ENCODE measurements at regions not wholly inside any gene's neighbourhood (a gene's known extent, or its start where the extent isn't known, plus 50 kb on each side); places are given as distances from the start of the nearest gene placed in this dataset.

DNA sequence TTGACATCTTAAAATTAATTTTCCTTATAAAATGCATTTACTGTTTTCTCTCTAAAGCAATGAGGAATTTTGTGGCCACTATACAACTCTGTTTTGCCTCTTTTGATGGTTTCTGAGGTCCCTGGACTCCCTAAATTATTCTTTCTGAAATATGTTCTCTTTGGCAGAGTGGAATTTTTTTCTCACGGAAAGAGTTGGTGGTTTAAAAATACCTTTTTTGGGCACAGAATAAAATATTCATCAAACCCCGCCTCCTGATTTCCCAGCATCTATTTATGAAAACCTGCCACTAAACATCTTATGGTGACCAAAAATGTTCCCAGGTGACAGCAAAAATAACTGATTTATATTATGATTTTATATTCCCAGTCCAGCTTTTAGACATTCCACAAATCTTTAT, 165.3 kb upstream of the SYT6 start:
- peaks cover 0 to 4% (median 0%) of the 10 kb centered on the region in 7 donors for H3K27me3 ChIP-seq
- H3K9me3 ChIP-seq, result no peaks in the 10 kb centered on the region
- TF ChIP-seq, protein P1, sequence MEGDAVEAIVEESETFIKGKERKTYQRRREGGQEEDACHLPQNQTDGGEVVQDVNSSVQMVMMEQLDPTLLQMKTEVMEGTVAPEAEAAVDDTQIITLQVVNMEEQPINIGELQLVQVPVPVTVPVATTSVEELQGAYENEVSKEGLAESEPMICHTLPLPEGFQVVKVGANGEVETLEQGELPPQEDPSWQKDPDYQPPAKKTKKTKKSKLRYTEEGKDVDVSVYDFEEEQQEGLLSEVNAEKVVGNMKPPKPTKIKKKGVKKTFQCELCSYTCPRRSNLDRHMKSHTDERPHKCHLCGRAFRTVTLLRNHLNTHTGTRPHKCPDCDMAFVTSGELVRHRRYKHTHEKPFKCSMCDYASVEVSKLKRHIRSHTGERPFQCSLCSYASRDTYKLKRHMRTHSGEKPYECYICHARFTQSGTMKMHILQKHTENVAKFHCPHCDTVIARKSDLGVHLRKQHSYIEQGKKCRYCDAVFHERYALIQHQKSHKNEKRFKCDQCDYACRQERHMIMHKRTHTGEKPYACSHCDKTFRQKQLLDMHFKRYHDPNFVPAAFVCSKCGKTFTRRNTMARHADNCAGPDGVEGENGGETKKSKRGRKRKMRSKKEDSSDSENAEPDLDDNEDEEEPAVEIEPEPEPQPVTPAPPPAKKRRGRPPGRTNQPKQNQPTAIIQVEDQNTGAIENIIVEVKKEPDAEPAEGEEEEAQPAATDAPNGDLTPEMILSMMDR (IDR thresholded peaks at IDR 0.05), result no peak
- 84 to 89% methylated on average over 2 of the region's 2 CpGs for WGBS, 2 donors
- no peak overlapping the region for H3K4me3 ChIP-seq
- intact Hi-C loops (cut with DNase I), result no loop called here
- no peaks in the 10 kb centered on the region for H3K36me3 ChIP-seq
- DNase-seq (no peak), ATAC-seq (no peak)
- H3K4me1 ChIP-seq, result no peaks in the 10 kb centered on the region
- H3K27ac ChIP-seq, result no peak overlapping the region

GRCh38 chr1:114316204-114316603, 162.5 kb upstream of the SYT6 start:
- TF ChIP-seq, protein P1 (IDR thresholded peaks at IDR 0.05), result no peak
- ATAC-seq, result no peak
- Histone ChIP-seq H3K27ac (no peak overlapping the region), H3K36me3 (no peaks in the 10 kb centered on the region), H3K9me3 (no peaks in the 10 kb centered on the region), H3K27me3 (peaks cover 0 to 4% (median 0%) of the 10 kb centered on the region in 7 donors), H3K4me3 (no peak overlapping the region), H3K4me1 (peaks cover 0 to 1% (median 0%) of the 10 kb centered on the region in 9 donors)
- intact Hi-C loops (cut with DNase I), result no loop called here
- WGBS, 2 donors, result 85 to 87% methylated on average over 3 of the region's 3 CpGs
- DNase-seq, result no peak

DNA sequence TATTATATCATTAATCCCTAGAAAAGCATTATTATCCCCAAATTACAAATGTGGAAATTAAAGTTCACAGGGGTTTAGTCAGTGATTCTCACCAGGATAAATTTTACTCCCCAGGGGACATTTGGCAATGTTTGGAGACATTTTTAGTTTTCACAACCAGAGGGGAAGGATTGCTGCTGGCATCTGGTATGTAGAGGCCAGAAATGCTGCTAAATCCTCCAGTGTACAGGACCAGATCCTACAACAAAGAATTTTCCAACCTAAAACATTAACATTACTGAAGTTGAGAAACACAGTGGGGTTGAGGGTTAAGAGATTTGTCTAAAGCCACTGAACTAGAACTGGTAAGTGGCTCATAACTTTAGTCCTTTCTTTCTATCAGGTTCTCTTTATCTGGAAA, 162.0 kb upstream of the SYT6 start:
- intact Hi-C loops (cut with DNase I), result no loop called here
- Histone ChIP-seq H3K36me3 (no peaks in the 10 kb centered on the region), H3K27ac (no peak overlapping the region), H3K27me3 (peaks cover 0 to 4% (median 0%) of the 10 kb centered on the region in 7 donors), H3K4me3 (no peak overlapping the region), H3K9me3 (no peaks in the 10 kb centered on the region), H3K4me1 (peaks cover 0 to 7% (median 0%) of the 10 kb centered on the region in 9 donors)
- TF ChIP-seq, protein P1 (IDR thresholded peaks at IDR 0.05), result no peak
- no peak for DNase-seq
- ATAC-seq, result no peak

DNA sequence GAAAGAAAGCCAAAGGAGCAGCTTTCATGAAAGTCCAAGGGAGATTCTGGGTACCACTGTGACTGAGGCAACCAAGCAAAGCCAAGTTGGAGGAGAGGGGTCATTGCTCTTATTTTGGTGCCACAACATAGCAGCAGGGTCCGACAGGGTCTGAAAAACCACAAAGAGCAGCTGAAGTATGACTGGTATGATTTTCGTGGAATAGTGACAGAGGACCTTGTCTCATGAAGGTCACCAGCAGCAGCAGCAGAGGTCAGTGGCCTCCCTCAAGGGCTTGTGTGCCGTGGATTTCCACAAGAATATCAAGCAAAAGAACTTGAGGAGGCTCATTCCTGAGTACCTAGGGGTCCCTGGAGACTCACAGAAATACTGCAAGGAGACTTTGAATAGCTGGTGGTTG, 160.9 kb upstream of the SYT6 start:
- no peak for ATAC-seq
- TF ChIP-seq, protein P1 (IDR thresholded peaks at IDR 0.05), result no peak
- intact Hi-C loops (cut with DNase I), result no loop called here

More for the DNA sequence above, 160.9 kb upstream of the SYT6 start:
- no peak for DNase-seq
- no peak overlapping the region for H3K4me3 ChIP-seq
- H3K27ac ChIP-seq, result no peak overlapping the region
- WGBS, 2 donors, result 76 to 85% methylated on average over 3 of the region's 3 CpGs
- H3K9me3 ChIP-seq, result no peaks in the 10 kb centered on the region
- peaks cover 0 to 9% (median 0%) of the 10 kb centered on the region in 9 donors for H3K4me1 ChIP-seq
- H3K27me3 ChIP-seq, result peaks cover 0 to 2% (median 0%) of the 10 kb centered on the region in 7 donors
- H3K36me3 ChIP-seq, result no peaks in the 10 kb centered on the region
